ENCODE measurements at regions not wholly inside any gene's neighbourhood (a gene's known extent, or its start where the extent isn't known, plus 50 kb on each side); places are given as distances from the start of the nearest gene placed in this dataset.
A peak's percentile ranks its signal among the peaks of the same experiment; 100 is the strongest.

DNA sequence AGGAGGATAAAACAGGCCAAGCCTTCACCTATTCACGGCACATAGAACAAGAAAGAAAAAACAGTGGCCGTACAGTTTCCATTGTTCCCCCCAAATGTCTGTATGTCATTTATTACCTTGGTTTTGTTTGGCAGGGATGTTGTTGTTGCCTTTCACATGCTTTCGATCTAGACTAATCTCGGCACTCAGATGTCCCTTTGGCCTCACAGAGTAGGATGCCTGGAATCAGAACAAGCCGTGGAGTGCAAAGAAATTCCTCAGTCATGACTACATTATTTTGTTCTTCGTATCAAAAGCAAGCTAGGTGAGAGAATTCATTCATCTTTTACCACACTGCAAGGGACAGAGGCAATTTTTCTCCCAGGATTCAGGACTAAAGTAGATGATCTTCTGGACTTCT lies 106.9 kb downstream of the SMIM20 start:
- DNase-seq (ENCODE audit: low spot score) = no peak

DNA sequence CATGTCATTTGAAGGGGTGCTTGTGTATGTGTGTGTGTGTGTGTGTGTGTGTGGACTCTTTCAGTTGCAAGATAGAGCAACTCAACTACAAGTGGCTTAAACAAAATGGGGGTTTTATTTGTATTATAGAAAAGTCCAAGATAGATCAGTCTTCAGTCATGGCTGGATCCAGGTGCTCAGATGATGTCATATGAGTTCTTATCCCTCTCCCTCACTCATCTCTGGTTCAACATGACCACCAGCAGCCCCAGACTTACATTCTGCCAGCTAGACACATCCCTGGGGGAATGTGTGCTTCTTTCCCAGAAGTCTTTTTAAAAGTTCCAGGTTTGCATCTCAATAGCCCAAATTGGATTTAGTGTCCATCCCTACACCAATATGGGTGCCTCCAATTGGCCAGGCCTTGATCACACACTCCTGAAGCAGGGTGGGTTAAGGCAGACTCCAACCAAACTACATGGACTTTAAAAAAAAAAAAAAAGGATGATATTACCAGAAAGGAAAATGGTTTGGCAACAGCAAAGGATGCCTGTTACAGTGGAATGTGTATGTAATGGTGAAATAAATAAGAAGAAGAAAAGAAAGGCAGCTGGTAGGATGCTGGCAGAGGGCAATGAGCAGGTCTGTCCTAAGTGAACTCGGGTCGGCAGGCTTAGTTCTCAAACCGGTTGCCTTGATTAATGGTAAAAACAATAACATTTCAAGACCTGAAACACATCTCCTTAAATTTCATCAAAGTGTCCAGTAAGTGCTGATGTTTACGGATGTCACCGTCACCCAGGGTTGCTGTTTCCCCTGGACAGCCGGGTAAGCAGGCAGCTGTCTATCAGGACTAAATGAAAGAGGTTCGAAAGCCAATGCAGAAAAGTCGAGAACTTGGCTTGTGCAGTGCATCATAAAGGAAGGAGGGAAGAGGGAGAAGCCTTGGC lies 107.7 kb downstream of the SMIM20 start:
- no peak for DNase-seq (ENCODE audit: low spot score)

GRCh38 chr4:26022346-26023202 lies 108.6 kb downstream of the SMIM20 start:
- no peak for DNase-seq (ENCODE audit: low spot score)

DNA sequence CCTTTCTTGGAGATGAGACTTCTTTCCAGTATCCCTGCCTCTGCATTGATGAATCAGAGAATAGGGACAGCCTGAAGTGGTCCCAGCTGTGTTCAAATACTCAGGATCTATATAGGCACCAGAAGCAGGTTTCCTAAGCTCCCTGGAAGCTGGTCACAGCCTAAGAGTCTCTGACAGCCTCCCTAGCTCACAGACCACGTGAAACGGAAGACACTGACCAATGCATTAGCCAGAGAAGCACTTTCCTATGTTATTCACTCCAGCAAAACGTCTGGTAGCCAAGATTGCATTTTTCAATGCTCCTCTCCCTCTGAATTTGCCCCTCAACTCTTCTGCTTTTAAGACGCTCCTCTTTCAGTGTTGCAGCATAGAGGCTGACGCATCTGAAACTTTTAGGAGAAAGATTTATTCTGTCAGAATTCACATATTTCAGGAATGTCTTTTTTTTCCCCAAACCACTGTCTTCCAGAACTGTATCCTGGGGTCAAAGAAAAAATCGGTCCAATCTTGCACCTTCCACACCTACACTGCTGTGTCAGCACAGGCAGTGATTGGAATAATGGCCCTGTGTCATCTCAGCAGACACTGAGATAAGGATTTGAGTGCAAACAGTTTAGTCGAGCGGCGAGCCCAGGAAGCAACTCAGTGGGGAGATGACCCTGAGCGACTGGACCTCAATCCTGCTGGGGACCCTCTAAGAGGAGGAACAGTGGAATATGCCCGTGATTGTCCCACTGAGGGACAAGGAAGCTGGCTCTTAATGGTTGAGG lies 109.4 kb downstream of the SMIM20 start:
- no peak for DNase-seq (ENCODE audit: low spot score)

DNA sequence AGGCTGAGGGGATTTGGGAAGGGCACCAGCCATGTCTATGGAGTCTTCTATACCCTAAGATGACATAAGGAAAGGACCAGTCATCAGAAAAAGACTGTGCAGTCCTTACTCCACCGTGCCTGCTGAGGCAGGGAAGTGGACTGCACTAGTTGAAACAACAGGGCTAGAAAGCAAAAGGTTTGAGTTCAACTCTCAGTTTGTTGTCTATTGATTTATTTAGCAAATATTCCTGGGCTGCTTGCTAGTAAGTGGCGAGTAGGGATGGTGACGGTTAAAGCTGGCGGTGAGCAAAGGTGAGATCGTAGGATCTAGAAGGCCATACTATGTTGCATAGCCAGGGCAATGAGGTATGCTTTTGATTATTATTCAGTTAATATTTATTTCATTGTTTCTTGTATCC lies 110.1 kb downstream of the SMIM20 start:
- DNase-seq (ENCODE audit: low spot score) = no peak

DNA sequence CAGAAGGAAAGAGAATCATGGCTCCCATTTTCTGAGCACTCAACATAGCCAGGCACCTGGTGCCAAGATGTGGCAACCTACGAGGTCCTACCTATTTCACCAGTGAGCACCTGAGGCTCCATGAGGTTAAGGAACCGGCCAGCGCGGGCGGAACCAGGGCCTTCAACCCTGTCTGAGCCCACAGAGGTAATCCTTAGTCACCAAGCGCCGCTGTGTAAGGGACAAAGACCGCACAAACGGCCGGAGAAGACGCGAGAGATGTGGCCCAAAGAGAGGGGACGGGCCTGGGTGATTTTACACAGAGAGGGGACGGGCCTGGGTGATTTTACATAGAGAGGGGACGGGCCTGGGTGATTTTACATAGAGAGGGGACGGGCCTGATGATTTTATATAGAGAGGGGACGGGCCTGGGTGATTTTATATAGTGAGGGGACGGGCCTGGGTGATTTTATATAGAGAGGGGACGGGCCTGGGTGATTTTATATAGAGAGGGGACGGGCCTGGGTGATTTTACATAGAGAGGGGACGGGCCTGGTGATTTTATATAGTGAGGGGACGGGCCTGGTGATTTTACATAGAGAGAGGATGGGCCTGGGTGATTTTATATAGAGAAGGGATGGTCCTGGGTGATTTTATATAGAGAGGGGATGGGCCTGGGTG lies 114.2 kb downstream of the SMIM20 start:
- DNase-seq (ENCODE audit: low spot score) = no peak

GRCh38 chr4:26028793-26029567 lies 115.0 kb downstream of the SMIM20 start:
- peak; percentile 86 for DNase-seq (ENCODE audit: low spot score)

GRCh38 chr4:26029568-26030131 lies 115.6 kb downstream of the SMIM20 start:
- no peak for DNase-seq (ENCODE audit: low spot score)

GRCh38 chr4:26030260-26030667 lies 116.2 kb downstream of the SMIM20 start:
- DNase-seq (ENCODE audit: low spot score) = peak; percentile 77

GRCh38 chr4:26030780-26031179 lies 116.8 kb downstream of the SMIM20 start:
- no peak for DNase-seq (ENCODE audit: low spot score)

GRCh38 chr4:26031704-26032103 lies 117.7 kb downstream of the SMIM20 start:
- DNase-seq (ENCODE audit: low spot score) = no peak

- no peak for DNase-seq (ENCODE audit: low spot score)
These were observed 118.1 kb downstream of the SMIM20 start for GRCh38 chr4:26032142-26032541.

DNA sequence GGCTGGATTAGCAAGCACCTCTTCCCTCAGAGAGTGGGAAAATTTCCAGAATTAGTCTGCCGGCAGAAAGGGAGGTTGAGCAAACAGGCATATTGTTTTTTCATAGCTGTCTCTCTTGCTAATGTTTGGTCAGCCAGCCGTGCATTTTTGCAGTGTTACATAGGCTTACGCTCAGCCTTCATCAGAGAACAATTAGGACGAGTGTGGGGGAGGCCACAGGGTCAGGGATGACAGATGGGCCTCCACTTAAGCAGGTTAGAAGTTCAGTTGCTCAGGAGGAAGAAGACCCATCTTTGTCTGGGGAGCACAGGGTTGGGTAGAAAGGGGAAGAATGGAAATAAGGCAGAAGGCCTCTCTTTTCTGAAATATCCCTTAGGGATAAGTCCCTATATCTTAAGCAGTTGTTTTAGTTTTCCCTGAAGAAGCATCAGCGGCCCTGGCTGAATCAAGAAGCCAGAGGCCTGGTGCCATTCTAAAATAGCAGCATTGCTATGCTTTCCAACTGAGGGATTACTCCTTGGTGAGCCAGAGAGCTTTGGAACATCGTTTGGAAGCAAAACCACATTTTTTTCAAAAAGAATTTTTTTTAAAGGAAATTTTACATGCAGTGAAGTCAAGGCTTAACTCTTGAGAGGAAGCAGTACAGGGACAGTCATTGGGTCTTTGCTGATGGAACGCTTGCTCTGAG lies 118.8 kb downstream of the SMIM20 start:
- DNase-seq (ENCODE audit: low spot score) = no peak

DNA sequence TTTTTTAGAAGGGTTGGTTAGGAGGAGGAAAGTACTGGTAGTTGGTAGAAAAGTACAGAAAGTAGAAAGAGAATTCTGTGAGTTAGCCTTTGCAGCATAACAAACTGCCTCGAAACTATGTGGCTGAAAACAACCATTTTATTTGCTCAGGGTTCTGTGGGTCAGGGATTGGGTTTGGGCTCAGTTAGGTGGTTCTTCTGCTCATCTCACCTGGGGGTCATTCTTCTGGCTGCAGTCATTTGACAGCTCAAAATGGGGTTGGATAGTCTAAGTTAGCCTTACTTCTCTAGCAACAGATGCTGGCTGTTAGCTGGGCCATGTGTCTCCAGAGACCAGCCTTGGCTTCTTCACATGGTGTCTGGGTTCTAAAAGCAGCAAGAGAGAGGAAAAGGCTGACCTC lies 119.4 kb downstream of the SMIM20 start:
- DNase-seq (ENCODE audit: low spot score) = no peak

- DNase-seq (ENCODE audit: low spot score) = no peak
These were observed 120.8 kb downstream of the SMIM20 start for GRCh38 chr4:26034849-26035248.

DNA sequence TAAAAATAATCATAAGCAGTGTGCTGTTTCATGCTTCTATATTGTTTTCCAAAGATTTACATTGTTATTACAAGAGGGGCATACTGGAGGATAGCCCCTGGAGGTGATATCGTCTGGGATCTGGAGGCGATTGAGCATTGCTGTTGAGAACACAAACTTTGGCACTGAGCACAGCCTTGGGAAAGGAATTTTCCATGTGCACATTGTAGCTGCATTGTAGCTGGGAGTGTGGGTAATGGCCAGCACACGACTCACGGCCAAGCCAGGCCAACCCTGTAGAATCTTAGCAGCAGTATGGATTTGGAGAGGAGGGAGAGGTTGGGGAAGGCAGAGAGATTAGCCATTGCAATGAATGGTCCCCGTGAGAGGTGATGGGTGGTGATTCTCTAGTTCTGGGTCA lies 121.9 kb downstream of the SMIM20 start:
- no peak for DNase-seq (ENCODE audit: low spot score)

DNA sequence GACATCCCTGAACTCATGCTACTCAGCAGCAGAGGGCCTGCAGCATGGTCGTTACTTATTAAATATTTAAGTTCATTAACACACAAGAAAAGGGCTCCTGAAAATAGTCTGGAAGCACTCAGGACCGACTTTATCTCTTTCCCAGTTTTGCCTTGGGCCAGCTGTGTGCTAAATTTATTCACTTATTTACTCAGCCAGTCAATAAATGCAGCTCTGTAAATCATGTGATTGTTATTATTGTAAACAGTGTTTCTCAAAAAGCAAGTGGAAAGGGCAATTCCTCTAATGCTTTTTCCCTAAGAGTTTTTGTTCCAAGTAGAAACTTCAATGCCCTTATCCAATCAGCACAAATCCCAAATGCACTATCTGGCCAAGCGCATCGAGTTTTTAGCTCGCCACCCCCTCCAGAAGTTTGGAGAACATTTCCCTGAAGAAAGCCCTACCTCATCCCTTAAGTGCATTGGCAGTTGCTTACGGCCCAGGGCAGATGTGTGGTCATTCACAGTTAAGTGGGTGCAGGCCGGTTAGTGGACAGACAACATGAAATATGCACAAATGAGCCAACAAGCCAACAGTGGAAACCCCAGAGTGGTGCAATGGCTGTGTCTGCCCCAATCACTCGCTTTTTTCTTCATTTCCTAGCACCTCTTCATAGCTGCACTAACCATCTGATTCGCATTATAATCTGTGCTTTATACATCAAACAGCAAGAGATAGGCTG lies 125.8 kb downstream of the SMIM20 start:
- no peak for DNase-seq (ENCODE audit: low spot score)

DNA sequence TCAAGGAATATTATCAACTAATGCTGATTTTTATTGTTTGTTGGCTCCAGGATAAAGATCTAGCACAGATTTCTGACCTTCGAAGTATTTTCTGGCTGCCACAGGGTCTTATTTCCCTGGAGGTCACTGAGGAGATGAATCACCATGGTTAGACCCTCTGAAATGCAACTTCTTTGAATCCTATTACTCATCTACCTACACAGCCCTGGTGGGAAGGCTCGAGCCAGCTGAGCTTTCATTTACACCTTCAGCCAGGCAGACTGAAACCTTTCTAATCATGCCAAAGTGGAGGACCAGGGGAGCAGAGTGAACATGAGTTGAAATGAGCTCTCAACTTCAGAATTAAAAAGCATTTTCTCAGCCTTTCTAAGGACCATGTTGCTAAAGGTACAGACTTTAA lies 130.5 kb downstream of the SMIM20 start:
- no peak for DNase-seq (ENCODE audit: low spot score)

- DNase-seq (ENCODE audit: low spot score) = no peak
These were observed 131.0 kb downstream of the SMIM20 start for GRCh38 chr4:26044983-26045382.

Data from iPS-NIHi11 (cell line).